OCI-LY3 (cell line): ENCODE measurements at regions not wholly inside any gene's neighbourhood (a gene's known extent, or its start where the extent isn't known, plus 50 kb on each side); places are given as distances from the start of the nearest gene placed in this dataset.
"Not testable (repeated sequence)": the region's sequence is repeated elsewhere in the genome, so short reads cannot be mapped to it uniquely, and the experiment has no call there.

ENCODE experiments used
- H2AFZ ChIP-seq: fragments of 200-600, 300-600 bp; shearing (Covaris generic); 2 replicates; pipeline ENCODE4 v1.6.0; 2014; ENCODE audit warnings: antibody characterized with exemption, low read depth, low read length
- H3K27ac ChIP-seq: fragments of 200-600, 300-600 bp; sonication (generic); 2 replicates; pipeline ENCODE4 v1.5.1; 2014; ENCODE audit warnings: mild to moderate bottlenecking, low read length, moderate library complexity, mixed read lengths
- H3K27me3 ChIP-seq: fragments of 200-600, 300-600 bp; sonication (generic); 2 replicates; pipeline ENCODE4 v1.6.1; 2014; ENCODE audit warnings: low read depth, low read length, mixed read lengths
- H3K36me3 ChIP-seq: fragments of 200-600, 300-600 bp; sonication (generic); replicated peaks from 2 replicates; pipeline ENCODE3; 2014; ENCODE audit warnings: low read depth, low read length, mixed read lengths
- H3K4me1 ChIP-seq: fragments of 300-600, 200-600 bp; sonication (generic); 2 replicates; pipeline ENCODE4 v1.6.1; 2014; ENCODE audit warnings: low read length, mixed read lengths
- H3K4me2 ChIP-seq: fragments of 200-600, 300-600 bp; sonication (generic); 2 replicates; pipeline ENCODE4 v1.6.1; 2014; ENCODE audit warnings: low read length, mixed read lengths
- H3K4me3 ChIP-seq: fragments of 300-600, 200-600 bp; sonication (generic); 2 replicates; pipeline ENCODE4 v1.5.1; 2014; ENCODE audit warnings: antibody characterized with exemption, mild to moderate bottlenecking, low read length, moderate library complexity
- H3K79me2 ChIP-seq: fragments of 300-600, 200-600 bp; shearing (Covaris generic); 2 replicates; pipeline ENCODE4 v1.6.1; 2014; ENCODE audit warnings: mild to moderate bottlenecking, low read length, mixed read lengths
- H3K9ac ChIP-seq: fragments of 300-600, 200-600 bp; shearing (Covaris generic); 2 replicates; pipeline ENCODE4 v1.6.0; 2014; ENCODE audit warnings: mild to moderate bottlenecking, low read length, moderate library complexity
- H3K9me3 ChIP-seq: fragments of 200-600, 300-600 bp; shearing (Covaris generic); 2 replicates; pipeline ENCODE4 v1.6.1; 2014; ENCODE audit warnings: low read length, mixed read lengths; ENCODE audit not compliant: insufficient read depth
- H4K20me1 ChIP-seq: fragments of 200-600, 300-600 bp; sonication (generic); 2 replicates; pipeline ENCODE4 v1.6.1; 2016; ENCODE audit warnings: low read length, mixed read lengths; ENCODE audit not compliant: insufficient read depth
- EZH2phosphoT487 ChIP-seq: fragments of 200-600 bp; shearing (Covaris generic); IDR thresholded peaks from 2 replicates; pipeline ENCODE4 v1.6.1; 2018; ENCODE audit warnings: antibody characterized with exemption, mixed run types, low read depth
- TF ChIP-seq, protein P1 (sequence below): fragments of 200-600, 300-600 bp; sonication (generic); IDR thresholded peaks from 2 replicates; pipeline ENCODE4 v1.5.1; 2014; ENCODE audit warnings: antibody characterized with exemption, low read length, low read depth

DNA sequence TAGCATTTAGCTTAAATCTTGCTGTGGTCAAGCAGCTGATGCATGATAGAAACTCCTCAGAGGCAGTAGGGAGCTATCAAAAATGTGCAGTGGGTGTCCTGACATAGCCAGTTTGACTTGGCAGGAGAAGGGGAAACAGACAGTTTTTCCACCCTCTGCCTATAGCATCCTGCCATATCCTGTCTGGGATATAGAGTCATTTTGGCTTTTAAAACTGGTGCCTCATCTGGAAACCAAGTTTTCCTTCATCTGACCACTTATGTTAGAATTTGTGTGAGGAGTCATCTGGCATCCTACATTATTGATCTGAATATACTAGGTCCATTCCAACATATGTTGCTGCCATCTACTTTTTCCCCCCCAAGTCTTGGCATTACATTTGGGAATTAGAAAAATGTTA, 284.1 kb downstream of the CD109 start:
- H3K4me1 ChIP-seq, result no peaks in the 10 kb centered on the region
- H3K9me3 ChIP-seq, result peaks cover 8% of the 10 kb centered on the region; the same call in 1 of the 2 replicates
- no peak overlapping the region for H3K4me3 ChIP-seq
- no peak overlapping the region for H3K27ac ChIP-seq
- no peak overlapping the region for H3K9ac ChIP-seq
- H2AFZ ChIP-seq, result no peak overlapping the region
- H3K27me3 ChIP-seq, result no peaks in the 10 kb centered on the region
- no peak overlapping the region for H3K4me2 ChIP-seq
- H3K79me2 ChIP-seq, result no peaks in the 10 kb centered on the region
- no peaks in the 10 kb centered on the region for H3K36me3 ChIP-seq
- no peaks in the 10 kb centered on the region for H4K20me1 ChIP-seq
- TF ChIP-seq, protein P1, sequence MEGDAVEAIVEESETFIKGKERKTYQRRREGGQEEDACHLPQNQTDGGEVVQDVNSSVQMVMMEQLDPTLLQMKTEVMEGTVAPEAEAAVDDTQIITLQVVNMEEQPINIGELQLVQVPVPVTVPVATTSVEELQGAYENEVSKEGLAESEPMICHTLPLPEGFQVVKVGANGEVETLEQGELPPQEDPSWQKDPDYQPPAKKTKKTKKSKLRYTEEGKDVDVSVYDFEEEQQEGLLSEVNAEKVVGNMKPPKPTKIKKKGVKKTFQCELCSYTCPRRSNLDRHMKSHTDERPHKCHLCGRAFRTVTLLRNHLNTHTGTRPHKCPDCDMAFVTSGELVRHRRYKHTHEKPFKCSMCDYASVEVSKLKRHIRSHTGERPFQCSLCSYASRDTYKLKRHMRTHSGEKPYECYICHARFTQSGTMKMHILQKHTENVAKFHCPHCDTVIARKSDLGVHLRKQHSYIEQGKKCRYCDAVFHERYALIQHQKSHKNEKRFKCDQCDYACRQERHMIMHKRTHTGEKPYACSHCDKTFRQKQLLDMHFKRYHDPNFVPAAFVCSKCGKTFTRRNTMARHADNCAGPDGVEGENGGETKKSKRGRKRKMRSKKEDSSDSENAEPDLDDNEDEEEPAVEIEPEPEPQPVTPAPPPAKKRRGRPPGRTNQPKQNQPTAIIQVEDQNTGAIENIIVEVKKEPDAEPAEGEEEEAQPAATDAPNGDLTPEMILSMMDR, result no peak
- no peak for TF ChIP-seq EZH2phosphoT487

DNA sequence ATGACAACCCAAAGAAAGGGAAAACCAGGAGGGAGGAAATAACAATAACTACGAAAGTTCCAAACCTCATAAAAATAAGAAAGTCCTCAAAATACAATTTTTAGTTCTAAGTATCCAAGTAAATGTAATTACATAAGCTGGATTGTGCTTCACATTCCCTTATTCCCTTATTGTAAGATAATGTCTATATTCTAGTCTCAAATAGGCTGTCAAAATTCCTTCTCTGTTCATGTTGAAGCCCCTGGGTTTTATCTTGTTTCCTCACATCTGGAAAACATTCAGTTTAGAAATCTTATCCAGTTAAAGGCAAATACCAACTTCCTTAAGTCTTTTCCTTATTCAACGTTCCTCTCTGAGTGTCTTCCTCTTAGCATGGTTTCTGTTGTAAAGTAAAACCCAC, 282.3 kb downstream of the CD109 start:
- TF ChIP-seq EZH2phosphoT487, result no peak
- TF ChIP-seq, protein P1, result no peak
- no peaks in the 10 kb centered on the region for H4K20me1 ChIP-seq
- H3K27me3 ChIP-seq, result no peaks in the 10 kb centered on the region
- no peak overlapping the region for H3K4me3 ChIP-seq
- no peak overlapping the region for H3K4me2 ChIP-seq
- no peaks in the 10 kb centered on the region for H3K4me1 ChIP-seq
- H3K9me3 ChIP-seq, result peaks cover 8% of the 10 kb centered on the region; the same call in 1 of the 2 replicates
- H3K36me3 ChIP-seq, result no peaks in the 10 kb centered on the region
- no peak overlapping the region for H2AFZ ChIP-seq
- H3K27ac ChIP-seq, result no peak overlapping the region
- H3K79me2 ChIP-seq, result no peaks in the 10 kb centered on the region
- H3K9ac ChIP-seq, result no peak overlapping the region

DNA sequence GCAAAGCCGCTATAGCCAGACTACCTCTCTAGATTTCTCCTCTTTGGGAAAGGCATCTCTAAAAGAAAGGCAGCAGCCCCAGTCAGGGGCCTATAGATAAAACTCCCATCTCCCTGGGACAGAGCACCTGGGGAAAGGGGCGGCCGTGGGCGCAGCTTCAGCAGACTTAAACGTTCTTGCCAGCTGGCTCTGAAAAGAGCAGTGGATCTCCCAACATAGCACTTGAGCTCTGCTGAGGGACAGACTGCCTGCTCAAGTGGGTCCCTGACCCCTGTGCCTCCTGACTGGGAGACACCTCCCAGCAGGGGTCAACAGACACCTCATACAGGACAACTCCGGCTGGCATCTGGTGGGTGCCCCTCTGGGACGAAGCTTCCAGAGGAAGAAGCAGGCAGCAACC, 276.5 kb downstream of the CD109 start:
- not testable (repeated sequence) for H3K4me2 ChIP-seq, H3K36me3 ChIP-seq, H3K4me1 ChIP-seq, H3K4me3 ChIP-seq, H3K27ac ChIP-seq, H4K20me1 ChIP-seq, H3K79me2 ChIP-seq, H3K9ac ChIP-seq, H2AFZ ChIP-seq, H3K27me3 ChIP-seq, H3K9me3 ChIP-seq

DNA sequence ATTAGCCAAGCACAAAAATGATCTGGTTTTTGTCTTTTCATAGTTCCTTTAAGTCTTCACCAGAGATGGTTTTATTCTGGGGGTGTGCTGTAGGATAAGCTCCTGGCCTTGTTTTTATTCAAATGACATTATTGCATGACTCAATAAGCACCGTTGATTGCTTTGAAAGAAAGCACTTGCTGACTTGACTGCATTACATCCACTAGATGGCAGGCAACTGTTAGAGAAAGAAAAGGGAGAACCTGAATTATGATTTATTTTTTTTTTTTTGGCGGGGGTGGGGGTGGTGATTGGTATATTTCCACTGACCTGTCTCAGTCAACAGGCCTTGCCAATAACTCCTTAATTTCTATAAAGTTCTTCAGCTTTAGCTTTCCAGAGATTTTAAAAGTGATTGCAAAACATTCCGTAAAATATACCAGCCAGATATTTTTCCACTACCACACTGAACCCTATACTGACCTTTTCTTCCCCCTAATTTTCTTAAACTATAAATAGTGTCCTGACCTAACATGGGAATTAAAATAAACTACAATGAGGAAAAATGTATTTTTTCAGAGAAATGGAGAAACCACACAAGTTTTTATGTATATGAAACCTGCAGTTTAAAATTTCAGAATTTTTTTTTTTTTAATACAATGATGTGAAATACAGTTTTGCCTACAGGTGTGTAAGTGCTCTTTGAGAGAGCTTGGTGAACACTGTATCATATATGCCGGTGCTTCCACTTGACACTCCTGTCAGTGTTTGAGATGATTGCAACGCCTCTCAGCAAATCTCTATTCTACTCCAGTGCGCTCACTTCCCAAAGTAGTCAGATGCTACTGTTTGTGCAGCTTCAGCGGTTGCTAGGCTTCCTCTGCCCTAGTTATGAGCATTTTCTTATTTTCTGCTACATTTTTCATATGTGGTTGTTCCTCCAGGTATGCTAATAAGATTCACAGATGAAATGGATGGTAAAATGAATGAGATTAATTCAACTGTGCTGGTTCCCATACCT, 274.3 kb downstream of the CD109 start:
- Histone ChIP-seq H3K27ac (no peak overlapping the region), H3K4me1 (no peaks in the 10 kb centered on the region), H3K27me3 (no peaks in the 10 kb centered on the region), H3K36me3 (no peaks in the 10 kb centered on the region), H3K9me3 (no peaks in the 10 kb centered on the region), H3K4me2 (no peak overlapping the region), H3K9ac (no peak overlapping the region), H3K4me3 (no peak overlapping the region), H4K20me1 (no peaks in the 10 kb centered on the region), H2AFZ (peak overlapping the region; percentile 3; the same call in 1 of the 2 replicates), H3K79me2 (no peaks in the 10 kb centered on the region)
- no peak for TF ChIP-seq EZH2phosphoT487
- TF ChIP-seq, protein P1, result peak; percentile 90
